GM23338 (cell line): ENCODE measurements at regions not wholly inside any gene's neighbourhood (a gene's known extent, or its start where the extent isn't known, plus 50 kb on each side); places are given as distances from the start of the nearest gene placed in this dataset.

Experiments used
- ATAC-seq: fragments of 200-7000 bp; cut with Tn5 transposase; 3 replicates; pipeline ENCODE4 v1.9.1; 2020
- DNase-seq: peaks from one replicate; pipeline ENCODE4 v3.0.0-alpha.2; 2015; ENCODE audit warnings: low spot score
- H2AFZ ChIP-seq: fragments of 200-600 bp; sonication (generic); 2 replicates; pipeline ENCODE4 v1.8.0; 2016; ENCODE audit warnings: antibody characterized with exemption, mild to moderate bottlenecking, moderate library complexity
- H3F3A ChIP-seq: fragments of 200-600 bp; sonication (generic); replicated peaks from 2 replicates; pipeline ENCODE4 v1.8.0; 2017; ENCODE audit warnings: antibody characterized with exemption, mixed run types, low read depth
- H3K27ac ChIP-seq: fragments of 200-600 bp; sonication (generic); 2 replicates; pipeline ENCODE4 v1.6.1; 2016; ENCODE audit warnings: low read depth
- H3K27me3 ChIP-seq: fragments of 200-600 bp; sonication (generic); 2 replicates; pipeline ENCODE4 v1.8.0; 2016; ENCODE audit warnings: mild to moderate bottlenecking, mixed run types, moderate library complexity; ENCODE audit not compliant: insufficient read depth
- H3K36me3 ChIP-seq: fragments of 200-600 bp; sonication (generic); 2 replicates; pipeline ENCODE4 v1.8.0; 2016; ENCODE audit warnings: mild to moderate bottlenecking; ENCODE audit not compliant: insufficient read depth
- H3K4me1 ChIP-seq: fragments of 200-600 bp; sonication (generic); 2 replicates; pipeline ENCODE4 v1.8.0; 2016; ENCODE audit warnings: mild to moderate bottlenecking, moderate library complexity; ENCODE audit not compliant: insufficient read depth
- H3K4me2 ChIP-seq: fragments of 200-600 bp; sonication (generic); 2 replicates; pipeline ENCODE4 v1.7.1; 2017; ENCODE audit warnings: mixed run types
- H3K4me3 ChIP-seq: fragments of 200-600 bp; sonication (generic); 2 replicates; pipeline ENCODE4 v1.6.1; 2016; ENCODE audit warnings: mixed run types
- H3K79me2 ChIP-seq: fragments of 200-600 bp; sonication (generic); replicated peaks from 2 replicates; pipeline ENCODE4 v1.8.0; 2017; ENCODE audit warnings: mild to moderate bottlenecking; ENCODE audit not compliant: insufficient read depth
- H3K9me2 ChIP-seq: fragments of 200-600 bp; sonication (generic); 2 replicates; pipeline ENCODE4 v1.8.0; 2017; ENCODE audit not compliant: insufficient read depth
- H4K20me1 ChIP-seq: fragments of 200-600 bp; sonication (generic); replicated peaks from 2 replicates; pipeline ENCODE4 v1.8.0; 2017; ENCODE audit warnings: mild to moderate bottlenecking; ENCODE audit not compliant: insufficient read depth
- H3K27ac Mint-ChIP-seq: 2 replicates; pipeline ENCODE4 v1.8.0; 2020; ENCODE audit warnings: inconsistent platforms, mild to moderate bottlenecking, moderate library complexity, mixed read lengths
- H3K27me3 Mint-ChIP-seq: 3 replicates; pipeline ENCODE4 v1.8.0; 2022; ENCODE audit warnings: low read depth, mild to moderate bottlenecking, moderate library complexity, mixed read lengths, inconsistent platforms; ENCODE audit not compliant: insufficient read depth, poor library complexity
- H3K36me3 Mint-ChIP-seq: 3 replicates; pipeline ENCODE4 v1.8.0; 2021; ENCODE audit warnings: low read depth, mild to moderate bottlenecking, inconsistent platforms, moderate library complexity, mixed read lengths
- H3K4me1 Mint-ChIP-seq: 3 replicates; pipeline ENCODE4 v1.8.0; 2020; ENCODE audit warnings: mild to moderate bottlenecking, inconsistent platforms, mixed read lengths
- H3K4me3 Mint-ChIP-seq: 3 replicates; pipeline ENCODE4 v1.8.0; 2021; ENCODE audit warnings: moderate library complexity, mild to moderate bottlenecking, inconsistent platforms, mixed read lengths
- H3K9me3 Mint-ChIP-seq: 3 replicates; pipeline ENCODE4 v1.8.0; 2020; ENCODE audit warnings: moderate library complexity, mild to moderate bottlenecking, inconsistent platforms, mixed read lengths
- CREB1 ChIP-seq: fragments of 250-450 bp; sonication (Bioruptor Pico); IDR thresholded peaks from 2 replicates; pipeline ENCODE4 v1.5.0; 2020; ENCODE audit warnings: low read depth, mild to moderate bottlenecking, moderate library complexity
- EZH2 ChIP-seq: fragments of 200-600 bp; sonication (generic); IDR thresholded peaks from one replicate; pipeline ENCODE4 v1.8.0; 2017; ENCODE audit warnings: antibody characterized with exemption, mild to moderate bottlenecking, low read depth; ENCODE audit not compliant: unreplicated experiment
- EZH2phosphoT487 ChIP-seq: fragments of 200-600 bp; sonication (generic); IDR thresholded peaks from one replicate; pipeline ENCODE4 v1.8.1; 2018; ENCODE audit warnings: antibody characterized with exemption; ENCODE audit not compliant: unreplicated experiment
- JUNB ChIP-seq: IDR thresholded peaks from one replicate; pipeline ENCODE4 v1.6.1; 2016; ENCODE audit warnings: antibody characterized with exemption; ENCODE audit not compliant: unreplicated experiment
- NANOG ChIP-seq: IDR thresholded peaks from 2 replicates; pipeline ENCODE4 v1.6.1; 2016; ENCODE audit warnings: antibody characterized with exemption, borderline replicate concordance
- POLR2AphosphoS5 ChIP-seq: IDR thresholded peaks from 2 replicates; pipeline ENCODE4 v1.6.1; 2016; ENCODE audit warnings: antibody characterized with exemption, low read depth
- STAT1 ChIP-seq: IDR thresholded peaks from one replicate; pipeline ENCODE4 v1.6.1; 2016; ENCODE audit warnings: antibody characterized with exemption; ENCODE audit not compliant: unreplicated experiment
- ZNF114 ChIP-seq: fragments of 250-450 bp; sonication (Bioruptor Pico); IDR thresholded peaks from 2 replicates; pipeline ENCODE4 v1.5.0; 2020; ENCODE audit warnings: mild to moderate bottlenecking, moderate library complexity
- ZNF331 ChIP-seq: fragments of 250-450 bp; sonication (Bioruptor Pico); IDR thresholded peaks from 2 replicates; pipeline ENCODE4 v1.5.0; 2020; ENCODE audit warnings: low read depth, mild to moderate bottlenecking, moderate library complexity
- TF ChIP-seq, protein P1 (sequence below): fragments of 250-450 bp; sonication (Bioruptor Pico); IDR thresholded peaks from 2 replicates; pipeline ENCODE4 v1.5.0; 2020; ENCODE audit warnings: mild to moderate bottlenecking, moderate library complexity
- TF ChIP-seq, protein P2 (sequence below), 2 experiments: fragments of 200-600 bp in 1 of 2; sonication (generic) in 1 of 2; conservative IDR thresholded peaks; 2 replicates each; pipeline versions ENCODE4 v1.5.1 to v1.6.1; 2016 to 2017; ENCODE audit warnings: antibody characterized with exemption in 2 of 2, low read depth in 2 of 2, mild to moderate bottlenecking in 2 of 2, moderate library complexity in 1 of 2
- TF ChIP-seq, protein P3 (sequence below): IDR thresholded peaks from 2 replicates; pipeline ENCODE4 v1.6.1; 2016; ENCODE audit warnings: antibody characterized with exemption
- TF ChIP-seq, protein P4 (sequence below): IDR thresholded peaks from one replicate; pipeline ENCODE4 v1.6.1; 2018; ENCODE audit warnings: antibody characterized with exemption; ENCODE audit not compliant: unreplicated experiment

DNA sequence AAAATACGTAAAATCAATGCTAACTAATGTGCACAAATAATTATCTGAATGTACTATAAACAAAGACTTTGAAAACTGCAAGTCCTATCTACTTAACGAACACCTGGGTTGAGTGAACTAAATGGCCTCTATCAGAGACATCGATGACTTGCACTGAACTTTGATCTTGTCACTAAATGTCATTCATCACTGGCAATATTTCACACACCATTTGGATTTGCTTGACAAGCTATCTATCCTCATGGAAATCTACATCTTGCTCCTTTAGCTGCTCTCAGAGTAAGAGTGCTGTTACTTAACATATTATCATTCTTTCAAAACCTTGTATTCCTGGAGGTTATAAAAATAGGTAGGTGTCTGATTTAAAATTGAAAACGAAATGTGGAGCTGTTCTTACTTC lies 289.3 kb downstream of the TLL1 start:
- ATAC-seq (no peak), DNase-seq (no peak)
- no peak overlapping the region for H3K4me3 Mint-ChIP-seq
- Histone ChIP-seq H3K4me2 (no peak overlapping the region), H3K4me3 (no peak overlapping the region), H2AFZ (no peak overlapping the region), H3K79me2 (no peaks in the 10 kb centered on the region), H3K36me3 (no peaks in the 10 kb centered on the region), H3K27me3 (no peaks in the 10 kb centered on the region), H3K9me2 (no peaks in the 10 kb centered on the region), H3K4me1 (no peaks in the 10 kb centered on the region), H3K27ac (no peak overlapping the region), H3F3A (no peaks in the 10 kb centered on the region), H4K20me1 (no peaks in the 10 kb centered on the region)
- no peak overlapping the region for H3K27ac Mint-ChIP-seq
- TF ChIP-seq NANOG (no peak), CREB1 (no peak), ZNF114 (CRISPR knock-in tag) (no peak), ZNF331 (CRISPR knock-in tag) (no peak), EZH2phosphoT487 (no peak), JUNB (no peak), POLR2AphosphoS5 (no peak), STAT1 (no peak), EZH2 (no peak)
- TF ChIP-seq, protein P1, sequence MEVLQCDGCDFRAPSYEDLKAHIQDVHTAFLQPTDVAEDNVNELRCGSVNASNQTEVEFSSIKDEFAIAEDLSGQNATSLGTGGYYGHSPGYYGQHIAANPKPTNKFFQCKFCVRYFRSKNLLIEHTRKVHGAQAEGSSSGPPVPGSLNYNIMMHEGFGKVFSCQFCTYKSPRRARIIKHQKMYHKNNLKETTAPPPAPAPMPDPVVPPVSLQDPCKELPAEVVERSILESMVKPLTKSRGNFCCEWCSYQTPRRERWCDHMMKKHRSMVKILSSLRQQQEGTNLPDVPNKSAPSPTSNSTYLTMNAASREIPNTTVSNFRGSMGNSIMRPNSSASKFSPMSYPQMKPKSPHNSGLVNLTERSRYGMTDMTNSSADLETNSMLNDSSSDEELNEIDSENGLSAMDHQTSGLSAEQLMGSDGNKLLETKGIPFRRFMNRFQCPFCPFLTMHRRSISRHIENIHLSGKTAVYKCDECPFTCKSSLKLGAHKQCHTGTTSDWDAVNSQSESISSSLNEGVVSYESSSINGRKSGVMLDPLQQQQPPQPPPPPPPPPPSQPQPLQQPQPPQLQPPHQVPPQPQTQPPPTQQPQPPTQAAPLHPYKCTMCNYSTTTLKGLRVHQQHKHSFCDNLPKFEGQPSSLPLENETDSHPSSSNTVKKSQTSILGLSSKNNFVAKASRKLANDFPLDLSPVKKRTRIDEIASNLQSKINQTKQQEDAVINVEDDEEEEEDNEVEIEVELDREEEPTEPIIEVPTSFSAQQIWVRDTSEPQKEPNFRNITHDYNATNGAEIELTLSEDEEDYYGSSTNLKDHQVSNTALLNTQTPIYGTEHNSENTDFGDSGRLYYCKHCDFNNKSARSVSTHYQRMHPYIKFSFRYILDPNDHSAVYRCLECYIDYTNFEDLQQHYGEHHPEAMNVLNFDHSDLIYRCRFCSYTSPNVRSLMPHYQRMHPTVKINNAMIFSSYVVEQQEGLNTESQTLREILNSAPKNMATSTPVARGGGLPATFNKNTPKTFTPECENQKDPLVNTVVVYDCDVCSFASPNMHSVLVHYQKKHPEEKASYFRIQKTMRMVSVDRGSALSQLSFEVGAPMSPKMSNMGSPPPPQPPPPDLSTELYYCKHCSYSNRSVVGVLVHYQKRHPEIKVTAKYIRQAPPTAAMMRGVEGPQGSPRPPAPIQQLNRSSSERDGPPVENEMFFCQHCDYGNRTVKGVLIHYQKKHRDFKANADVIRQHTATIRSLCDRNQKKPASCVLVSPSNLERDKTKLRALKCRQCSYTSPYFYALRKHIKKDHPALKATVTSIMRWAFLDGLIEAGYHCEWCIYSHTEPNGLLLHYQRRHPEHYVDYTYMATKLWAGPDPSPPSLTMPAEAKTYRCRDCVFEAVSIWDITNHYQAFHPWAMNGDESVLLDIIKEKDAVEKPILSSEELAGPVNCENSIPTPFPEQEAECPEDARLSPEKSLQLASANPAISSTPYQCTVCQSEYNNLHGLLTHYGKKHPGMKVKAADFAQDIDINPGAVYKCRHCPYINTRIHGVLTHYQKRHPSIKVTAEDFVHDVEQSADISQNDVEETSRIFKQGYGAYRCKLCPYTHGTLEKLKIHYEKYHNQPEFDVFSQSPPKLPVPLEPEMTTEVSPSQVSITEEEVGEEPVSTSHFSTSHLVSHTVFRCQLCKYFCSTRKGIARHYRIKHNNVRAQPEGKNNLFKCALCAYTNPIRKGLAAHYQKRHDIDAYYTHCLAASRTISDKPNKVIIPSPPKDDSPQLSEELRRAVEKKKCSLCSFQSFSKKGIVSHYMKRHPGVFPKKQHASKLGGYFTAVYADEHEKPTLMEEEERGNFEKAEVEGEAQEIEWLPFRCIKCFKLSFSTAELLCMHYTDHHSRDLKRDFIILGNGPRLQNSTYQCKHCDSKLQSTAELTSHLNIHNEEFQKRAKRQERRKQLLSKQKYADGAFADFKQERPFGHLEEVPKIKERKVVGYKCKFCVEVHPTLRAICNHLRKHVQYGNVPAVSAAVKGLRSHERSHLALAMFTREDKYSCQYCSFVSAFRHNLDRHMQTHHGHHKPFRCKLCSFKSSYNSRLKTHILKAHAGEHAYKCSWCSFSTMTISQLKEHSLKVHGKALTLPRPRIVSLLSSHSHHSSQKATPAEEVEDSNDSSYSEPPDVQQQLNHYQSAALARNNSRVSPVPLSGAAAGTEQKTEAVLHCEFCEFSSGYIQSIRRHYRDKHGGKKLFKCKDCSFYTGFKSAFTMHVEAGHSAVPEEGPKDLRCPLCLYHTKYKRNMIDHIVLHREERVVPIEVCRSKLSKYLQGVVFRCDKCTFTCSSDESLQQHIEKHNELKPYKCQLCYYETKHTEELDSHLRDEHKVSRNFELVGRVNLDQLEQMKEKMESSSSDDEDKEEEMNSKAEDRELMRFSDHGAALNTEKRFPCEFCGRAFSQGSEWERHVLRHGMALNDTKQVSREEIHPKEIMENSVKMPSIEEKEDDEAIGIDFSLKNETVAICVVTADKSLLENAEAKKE: no peak
- TF ChIP-seq, protein P2, sequence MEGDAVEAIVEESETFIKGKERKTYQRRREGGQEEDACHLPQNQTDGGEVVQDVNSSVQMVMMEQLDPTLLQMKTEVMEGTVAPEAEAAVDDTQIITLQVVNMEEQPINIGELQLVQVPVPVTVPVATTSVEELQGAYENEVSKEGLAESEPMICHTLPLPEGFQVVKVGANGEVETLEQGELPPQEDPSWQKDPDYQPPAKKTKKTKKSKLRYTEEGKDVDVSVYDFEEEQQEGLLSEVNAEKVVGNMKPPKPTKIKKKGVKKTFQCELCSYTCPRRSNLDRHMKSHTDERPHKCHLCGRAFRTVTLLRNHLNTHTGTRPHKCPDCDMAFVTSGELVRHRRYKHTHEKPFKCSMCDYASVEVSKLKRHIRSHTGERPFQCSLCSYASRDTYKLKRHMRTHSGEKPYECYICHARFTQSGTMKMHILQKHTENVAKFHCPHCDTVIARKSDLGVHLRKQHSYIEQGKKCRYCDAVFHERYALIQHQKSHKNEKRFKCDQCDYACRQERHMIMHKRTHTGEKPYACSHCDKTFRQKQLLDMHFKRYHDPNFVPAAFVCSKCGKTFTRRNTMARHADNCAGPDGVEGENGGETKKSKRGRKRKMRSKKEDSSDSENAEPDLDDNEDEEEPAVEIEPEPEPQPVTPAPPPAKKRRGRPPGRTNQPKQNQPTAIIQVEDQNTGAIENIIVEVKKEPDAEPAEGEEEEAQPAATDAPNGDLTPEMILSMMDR (conservative IDR thresholded peaks at IDR 0.05; ENCODE audit: low read depth in 2 of 2): no peak
- TF ChIP-seq, protein P3, sequence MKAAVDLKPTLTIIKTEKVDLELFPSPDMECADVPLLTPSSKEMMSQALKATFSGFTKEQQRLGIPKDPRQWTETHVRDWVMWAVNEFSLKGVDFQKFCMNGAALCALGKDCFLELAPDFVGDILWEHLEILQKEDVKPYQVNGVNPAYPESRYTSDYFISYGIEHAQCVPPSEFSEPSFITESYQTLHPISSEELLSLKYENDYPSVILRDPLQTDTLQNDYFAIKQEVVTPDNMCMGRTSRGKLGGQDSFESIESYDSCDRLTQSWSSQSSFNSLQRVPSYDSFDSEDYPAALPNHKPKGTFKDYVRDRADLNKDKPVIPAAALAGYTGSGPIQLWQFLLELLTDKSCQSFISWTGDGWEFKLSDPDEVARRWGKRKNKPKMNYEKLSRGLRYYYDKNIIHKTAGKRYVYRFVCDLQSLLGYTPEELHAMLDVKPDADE: no peak
- TF ChIP-seq, protein P4, sequence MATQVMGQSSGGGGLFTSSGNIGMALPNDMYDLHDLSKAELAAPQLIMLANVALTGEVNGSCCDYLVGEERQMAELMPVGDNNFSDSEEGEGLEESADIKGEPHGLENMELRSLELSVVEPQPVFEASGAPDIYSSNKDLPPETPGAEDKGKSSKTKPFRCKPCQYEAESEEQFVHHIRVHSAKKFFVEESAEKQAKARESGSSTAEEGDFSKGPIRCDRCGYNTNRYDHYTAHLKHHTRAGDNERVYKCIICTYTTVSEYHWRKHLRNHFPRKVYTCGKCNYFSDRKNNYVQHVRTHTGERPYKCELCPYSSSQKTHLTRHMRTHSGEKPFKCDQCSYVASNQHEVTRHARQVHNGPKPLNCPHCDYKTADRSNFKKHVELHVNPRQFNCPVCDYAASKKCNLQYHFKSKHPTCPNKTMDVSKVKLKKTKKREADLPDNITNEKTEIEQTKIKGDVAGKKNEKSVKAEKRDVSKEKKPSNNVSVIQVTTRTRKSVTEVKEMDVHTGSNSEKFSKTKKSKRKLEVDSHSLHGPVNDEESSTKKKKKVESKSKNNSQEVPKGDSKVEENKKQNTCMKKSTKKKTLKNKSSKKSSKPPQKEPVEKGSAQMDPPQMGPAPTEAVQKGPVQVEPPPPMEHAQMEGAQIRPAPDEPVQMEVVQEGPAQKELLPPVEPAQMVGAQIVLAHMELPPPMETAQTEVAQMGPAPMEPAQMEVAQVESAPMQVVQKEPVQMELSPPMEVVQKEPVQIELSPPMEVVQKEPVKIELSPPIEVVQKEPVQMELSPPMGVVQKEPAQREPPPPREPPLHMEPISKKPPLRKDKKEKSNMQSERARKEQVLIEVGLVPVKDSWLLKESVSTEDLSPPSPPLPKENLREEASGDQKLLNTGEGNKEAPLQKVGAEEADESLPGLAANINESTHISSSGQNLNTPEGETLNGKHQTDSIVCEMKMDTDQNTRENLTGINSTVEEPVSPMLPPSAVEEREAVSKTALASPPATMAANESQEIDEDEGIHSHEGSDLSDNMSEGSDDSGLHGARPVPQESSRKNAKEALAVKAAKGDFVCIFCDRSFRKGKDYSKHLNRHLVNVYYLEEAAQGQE: no peak
- no peaks in the 10 kb centered on the region; the same call in 2 of the 3 replicates for H3K9me3 Mint-ChIP-seq
- H3K4me1 Mint-ChIP-seq: peaks cover 6% of the 10 kb centered on the region; the same call in 2 of the 3 replicates
- peaks cover 2% of the 10 kb centered on the region for H3K27me3 Mint-ChIP-seq
- no peaks in the 10 kb centered on the region for H3K36me3 Mint-ChIP-seq
